ENCODE measurements at regions not wholly inside any gene's neighbourhood (a gene's known extent, or its start where the extent isn't known, plus 50 kb on each side); places are given as distances from the start of the nearest gene placed in this dataset.

GRCh38 chr4:180377741-180378140 is 1865.5 kb upstream of the TENM3 start:
- no peak for DNase-seq (ENCODE audit: low read depth in 2 of 2)

DNA sequence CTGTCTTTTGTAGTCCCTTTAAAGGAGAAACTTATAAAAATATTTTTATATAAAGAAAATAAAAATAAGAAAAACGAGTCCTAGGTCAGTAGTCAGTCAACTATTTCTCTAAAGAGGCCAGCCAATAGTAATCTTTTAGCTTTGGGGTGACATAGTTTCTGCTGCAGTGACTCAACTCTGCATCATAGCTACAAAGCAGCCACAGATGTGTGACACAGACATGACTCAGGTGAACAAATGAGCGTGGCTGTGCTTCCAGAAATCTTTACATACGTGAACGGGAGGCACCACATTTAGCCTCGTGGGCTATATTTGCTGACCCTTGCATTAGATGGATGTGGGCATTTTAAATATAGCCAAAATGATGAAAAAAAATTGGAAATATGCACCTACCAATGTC is 1862.5 kb upstream of the TENM3 start:
- no peak for DNase-seq (ENCODE audit: low read depth in 2 of 2)

DNA sequence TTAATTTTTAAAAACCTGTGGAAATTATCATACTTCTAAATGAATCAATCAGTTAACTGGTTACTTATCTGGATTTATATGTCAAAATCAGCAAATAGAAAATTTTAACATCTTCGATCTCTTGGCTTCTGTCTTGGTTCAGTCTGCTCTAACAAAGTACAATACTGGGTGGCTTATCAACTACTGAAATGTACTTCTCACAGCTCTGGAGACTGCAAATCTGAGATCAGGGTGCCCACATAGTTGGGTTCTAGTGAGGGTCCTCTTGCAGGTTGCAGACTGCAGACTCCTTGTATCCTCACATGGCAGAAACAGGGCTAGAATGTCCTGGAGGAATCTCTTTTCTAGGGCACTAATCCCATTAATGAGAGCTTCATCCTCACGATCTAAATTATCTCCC is 1851.6 kb upstream of the TENM3 start:
- no peak for DNase-seq (ENCODE audit: low read depth in 2 of 2)

GRCh38 chr4:180394312-180394711 is 1848.9 kb upstream of the TENM3 start:
- no peak for DNase-seq (ENCODE audit: low read depth in 2 of 2)

- no peak for DNase-seq (ENCODE audit: low read depth in 2 of 2)
Observed at GRCh38 chr4:180394730-180395129, 1848.5 kb upstream of the TENM3 start.

- no peak for DNase-seq (ENCODE audit: low read depth in 2 of 2)
Observed at GRCh38 chr4:180398564-180398963, 1844.6 kb upstream of the TENM3 start.

DNA sequence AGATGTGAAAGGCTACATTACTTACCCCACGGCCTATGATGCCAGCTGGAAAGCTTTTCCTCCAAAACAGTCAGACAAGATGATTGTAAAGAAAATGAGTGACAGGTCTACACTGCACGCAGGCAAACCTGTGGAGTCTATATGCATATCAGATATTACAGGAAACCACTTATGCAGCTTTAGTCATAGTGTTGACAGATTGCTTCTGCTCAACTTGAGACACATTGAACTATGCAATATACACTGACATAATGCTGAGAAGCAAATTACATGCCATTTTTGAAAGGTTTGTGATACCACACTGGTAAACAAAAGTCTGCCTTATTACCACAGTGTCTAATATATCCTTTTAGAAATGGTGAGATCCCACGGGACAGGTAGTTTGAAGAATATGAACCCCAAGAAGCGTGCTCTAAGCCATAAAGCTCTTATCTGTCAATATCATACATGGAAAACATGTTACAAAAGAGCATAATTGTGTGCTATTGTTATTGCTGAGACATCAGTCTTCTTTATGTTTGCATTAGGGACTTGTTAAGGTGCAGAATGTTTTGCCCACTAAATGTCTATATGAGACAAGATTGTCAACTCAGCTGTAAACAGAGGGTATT is 1835.8 kb upstream of the TENM3 start:
- DNase-seq (ENCODE audit: low read depth in 2 of 2), result no peak

GRCh38 chr4:180418819-180419531 is 1824.2 kb upstream of the TENM3 start:
- DNase-seq (ENCODE audit: low read depth in 2 of 2), result no peak

GRCh38 chr4:180422989-180423711 is 1820.1 kb upstream of the TENM3 start:
- DNase-seq (ENCODE audit: low read depth in 2 of 2), result no peak

GRCh38 chr4:180423712-180424057 is 1819.5 kb upstream of the TENM3 start:
- DNase-seq (ENCODE audit: low read depth in 2 of 2), result no peak

GRCh38 chr4:180426938-180427337 is 1816.3 kb upstream of the TENM3 start:
- DNase-seq (ENCODE audit: low read depth in 2 of 2), result no peak

GRCh38 chr4:180430283-180430682 is 1812.9 kb upstream of the TENM3 start:
- DNase-seq (ENCODE audit: low read depth in 2 of 2), result no peak

GRCh38 chr4:180434131-180434895 is 1808.9 kb upstream of the TENM3 start:
- DNase-seq (ENCODE audit: low read depth in 2 of 2), result no peak

DNA sequence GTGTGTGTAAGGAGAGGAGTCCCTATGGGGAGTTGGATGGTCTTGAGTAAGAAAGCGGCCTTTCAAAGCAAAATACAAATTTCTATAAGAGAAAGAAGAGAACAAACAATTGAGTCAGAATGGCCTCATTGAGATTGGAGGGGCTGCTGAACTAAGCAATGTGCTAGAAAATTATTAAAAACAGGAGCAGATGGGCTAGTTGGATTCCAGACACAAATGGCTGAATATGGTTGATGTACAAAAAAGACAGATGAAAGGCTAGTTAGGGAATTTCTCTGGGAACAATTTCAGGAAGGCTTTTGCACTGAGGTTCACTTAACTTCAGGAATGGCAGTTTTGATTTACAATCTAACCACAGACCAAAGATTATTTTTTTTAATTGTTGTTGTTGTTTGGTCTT is 1806.8 kb upstream of the TENM3 start:
- no peak for DNase-seq (ENCODE audit: low read depth in 2 of 2)

DNA sequence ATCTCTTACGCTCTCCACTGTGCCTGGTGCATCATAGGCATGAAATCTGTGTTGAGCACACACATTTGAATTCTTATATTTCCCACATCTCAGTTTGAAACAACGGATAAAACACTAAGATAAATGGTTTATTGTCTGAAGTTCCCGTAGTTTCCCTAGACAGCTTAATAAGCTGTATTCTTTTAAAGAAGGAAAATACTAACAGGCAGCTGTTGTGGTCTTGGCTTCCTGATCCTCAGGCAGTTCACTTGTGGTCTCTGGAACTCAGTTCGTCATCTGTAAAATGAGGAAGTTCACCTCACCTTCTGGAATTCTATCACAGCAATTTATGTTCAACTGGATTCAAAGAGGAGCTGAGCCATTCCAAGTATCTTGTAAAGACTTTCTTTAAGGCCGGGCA is 1805.6 kb upstream of the TENM3 start:
- DNase-seq (ENCODE audit: low read depth in 2 of 2), result no peak

GRCh38 chr4:180448306-180448705 is 1794.9 kb upstream of the TENM3 start:
- DNase-seq (ENCODE audit: low read depth in 2 of 2), result no peak

- DNase-seq (ENCODE audit: low read depth in 2 of 2), result no peak
Observed at GRCh38 chr4:180449395-180449956, 1793.7 kb upstream of the TENM3 start.

GRCh38 chr4:180455226-180455625 is 1788.0 kb upstream of the TENM3 start:
- DNase-seq (ENCODE audit: low read depth in 2 of 2), result no peak

DNA sequence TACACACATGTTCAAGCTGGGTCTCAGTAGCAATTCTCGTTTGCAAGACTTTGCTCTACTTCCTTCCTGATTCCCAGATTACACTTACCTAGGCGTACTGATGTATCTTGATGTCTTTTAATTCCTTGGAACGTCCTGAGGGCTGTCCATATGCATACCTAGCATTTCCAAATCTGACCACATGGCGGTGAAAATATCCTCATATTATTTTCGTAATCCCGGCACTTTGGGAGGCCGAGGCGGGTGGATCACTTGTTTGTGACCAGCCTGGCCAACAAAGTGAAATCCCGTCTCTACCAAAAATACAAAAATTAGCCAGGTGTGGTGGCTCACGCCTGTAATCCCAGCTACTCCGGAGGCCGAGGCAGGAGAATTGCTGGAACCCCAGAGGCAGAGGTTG is 1786.3 kb upstream of the TENM3 start:
- no peak for DNase-seq (ENCODE audit: low read depth in 2 of 2)

DNA sequence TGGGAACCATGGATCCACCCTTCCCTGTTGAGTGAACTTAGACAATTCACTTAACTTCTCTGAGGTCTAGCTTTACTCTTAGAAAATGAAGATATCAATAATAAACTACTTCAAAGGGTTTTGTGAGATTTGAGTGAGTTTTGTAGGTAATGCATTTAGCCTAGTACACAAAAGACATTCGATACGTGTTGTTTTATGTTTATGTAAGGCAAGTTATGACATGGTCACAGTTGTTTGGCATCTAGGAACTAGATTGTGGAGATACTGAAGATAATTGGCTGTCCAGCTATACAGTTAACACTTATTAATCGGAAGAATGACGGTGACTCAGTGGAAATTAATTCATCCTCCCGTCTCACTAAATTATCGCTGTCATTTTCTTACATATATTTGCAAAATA is 1781.1 kb upstream of the TENM3 start:
- no peak for DNase-seq (ENCODE audit: low read depth in 2 of 2)

GRCh38 chr4:180465364-180465763 is 1777.8 kb upstream of the TENM3 start:
- DNase-seq (ENCODE audit: low read depth in 2 of 2), result no peak

DNA sequence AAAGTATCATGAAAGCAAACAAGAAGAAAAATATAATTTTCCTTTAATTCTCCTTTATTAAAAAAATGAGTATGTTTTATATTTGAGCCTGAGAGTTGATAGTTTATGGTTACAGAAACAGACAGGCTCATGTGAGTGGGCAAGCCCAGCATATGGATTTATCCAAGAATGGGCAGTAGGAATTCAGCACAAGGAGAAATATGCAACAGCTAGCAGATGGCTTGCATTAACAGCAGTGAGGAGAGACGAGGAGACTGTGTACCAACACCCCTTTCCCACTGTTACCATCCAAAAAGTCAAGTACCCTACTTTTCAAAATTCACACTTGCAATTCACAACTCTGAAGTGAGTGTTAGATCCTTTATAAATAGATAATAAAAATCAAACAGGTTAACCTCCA is 1760.2 kb upstream of the TENM3 start:
- no peak for DNase-seq (ENCODE audit: low read depth in 2 of 2)

Measured in stimulated activated CD4-positive, alpha-beta T cell treated with anti-CD3 and anti-CD28 coated beads, Interleukin-1b, Interleukin-23, amount 100 ng/mL, for 4 hours (primary cell).